Activated T-cell treated with anti-CD3 and anti-CD28 coated beads, Interleukin-2, amount 50 U/mL, for 4 hours (primary cell): ENCODE measurements at regions not wholly inside any gene's neighbourhood (a gene's known extent, or its start where the extent isn't known, plus 50 kb on each side); places are given as distances from the start of the nearest gene placed in this dataset.
"Not testable (repeated sequence)": the region's sequence is repeated elsewhere in the genome, so short reads cannot be mapped to it uniquely, and the experiment has no call there.

Experiments
- ATAC-seq, 2 donors: fragments of 200-7000 bp; cut with Tn5 transposase; one replicate each; pipeline ENCODE4 v1.10.0; 2021
- DNase-seq: peaks from one replicate; pipeline ENCODE4 v3.0.0-alpha.2; 2020
- H3K27me3 Mint-ChIP-seq: one replicate; pipeline ENCODE4 v1.8.0; 2021; ENCODE audit warnings: low read depth, mixed read lengths
- H3K36me3 Mint-ChIP-seq: one replicate; pipeline ENCODE4 v1.8.0; 2022; ENCODE audit warnings: mixed read lengths; ENCODE audit not compliant: insufficient read depth
- H3K4me1 Mint-ChIP-seq: one replicate; pipeline ENCODE4 v1.8.0; 2021; ENCODE audit warnings: low read depth, mixed read lengths
- H3K4me3 Mint-ChIP-seq: one replicate; pipeline ENCODE4 v1.8.0; 2021; ENCODE audit warnings: mild to moderate bottlenecking, moderate library complexity, mixed read lengths
- H3K9me3 Mint-ChIP-seq: one replicate; pipeline ENCODE4 v1.8.0; 2021; ENCODE audit warnings: mixed read lengths

DNA sequence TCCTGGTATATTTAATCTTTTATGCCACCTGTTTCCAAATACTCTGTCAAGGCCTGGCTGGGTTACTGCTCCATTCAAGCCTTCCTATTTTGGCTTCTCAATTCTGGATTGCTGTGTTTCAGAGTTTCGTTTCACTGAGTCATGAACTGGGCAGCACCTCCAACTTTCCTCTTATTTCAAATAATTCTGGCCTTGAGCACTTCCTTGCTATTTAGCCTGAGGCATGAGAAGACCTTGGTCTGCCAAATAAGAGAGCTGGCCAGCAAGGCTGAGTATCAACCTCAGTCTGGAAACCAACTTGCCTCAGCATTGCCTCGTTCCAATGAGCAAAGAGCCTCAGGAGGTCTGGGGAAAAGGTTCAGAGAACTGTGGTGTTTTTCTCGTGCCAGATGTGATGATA is 66.6 kb downstream of the TNFAIP3 start:
- H3K27me3 Mint-ChIP-seq, result no peaks in the 10 kb centered on the region

GRCh38 chr6:137936798-137937197 is 69.7 kb downstream of the TNFAIP3 start:
- H3K4me1 Mint-ChIP-seq, result peaks cover 23% of the 10 kb centered on the region
- H3K9me3 Mint-ChIP-seq, result peaks cover 17% of the 10 kb centered on the region
- no peaks in the 10 kb centered on the region for H3K27me3 Mint-ChIP-seq
- H3K4me3 Mint-ChIP-seq, result no peak overlapping the region
- DNase-seq, result no peak
- peaks cover 2% of the 10 kb centered on the region for H3K36me3 Mint-ChIP-seq
- ATAC-seq, result no peak

More for the DNA sequence above, 66.6 kb downstream of the TNFAIP3 start:
- no peak overlapping the region for H3K4me3 Mint-ChIP-seq
- H3K4me1 Mint-ChIP-seq, result peaks cover 11% of the 10 kb centered on the region
- peaks cover 12% of the 10 kb centered on the region for H3K9me3 Mint-ChIP-seq
- DNase-seq (no peak), ATAC-seq (no peak)
- peaks cover 2% of the 10 kb centered on the region for H3K36me3 Mint-ChIP-seq

DNA sequence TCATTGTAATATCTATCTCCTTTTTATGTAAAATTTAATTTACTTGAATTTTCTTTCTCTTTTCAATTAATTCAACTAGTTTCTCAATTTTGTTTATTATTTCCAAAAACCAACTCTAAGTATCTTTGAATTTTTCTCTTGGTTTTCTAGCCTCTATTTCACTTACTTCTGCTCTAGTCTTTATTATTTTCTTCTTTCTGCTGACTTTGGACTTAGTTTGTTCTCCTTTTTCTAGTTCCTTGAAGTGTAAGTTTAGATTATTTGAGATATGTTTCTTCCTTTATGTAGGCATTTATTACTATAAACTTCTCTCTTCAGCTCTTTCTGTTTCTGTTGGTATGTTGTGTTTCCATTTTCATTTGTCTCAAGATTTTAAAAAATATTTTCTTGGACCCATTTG is 70.8 kb downstream of the TNFAIP3 start:
- ATAC-seq (no peak), DNase-seq (no peak)
- Mint-ChIP-seq H3K4me1 (peaks cover 26% of the 10 kb centered on the region), H3K9me3 (peaks cover 17% of the 10 kb centered on the region), H3K27me3 (no peaks in the 10 kb centered on the region), H3K4me3 (no peak overlapping the region), H3K36me3 (peaks cover 2% of the 10 kb centered on the region)

DNA sequence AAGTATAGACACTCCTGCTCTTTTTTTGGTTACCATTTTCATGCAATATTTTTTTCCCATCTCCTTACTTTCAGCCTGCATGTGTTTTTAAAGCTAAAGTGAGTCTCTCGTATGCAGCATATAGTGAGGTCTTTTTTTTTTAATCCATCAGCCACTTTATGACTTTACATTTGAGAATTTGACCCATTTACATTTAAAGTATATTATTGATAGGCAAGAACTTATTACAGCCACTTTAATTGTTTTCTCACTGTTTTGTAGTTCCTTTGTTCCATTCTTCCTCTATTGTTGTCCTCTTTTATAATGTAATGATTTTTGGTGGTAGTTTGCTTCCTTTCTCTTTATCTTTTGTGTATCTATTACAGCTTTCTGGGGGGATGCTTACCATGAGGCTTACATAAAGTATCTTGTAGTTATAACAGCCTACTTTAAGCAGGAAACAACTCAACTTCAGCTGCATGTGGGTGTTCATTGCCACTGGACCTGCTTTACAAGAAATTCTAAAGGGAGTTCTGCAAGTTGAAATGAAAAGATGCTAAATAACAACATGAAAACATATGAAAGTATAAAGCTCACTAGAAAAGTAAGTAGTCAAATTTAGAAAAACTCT is 71.8 kb downstream of the TNFAIP3 start:
- no peaks in the 10 kb centered on the region for H3K27me3 Mint-ChIP-seq
- H3K4me1 Mint-ChIP-seq, result peaks cover 26% of the 10 kb centered on the region

GRCh38 chr6:137941995-137942394 is 74.9 kb downstream of the TNFAIP3 start:
- Mint-ChIP-seq H3K27me3 (no peaks in the 10 kb centered on the region), H3K9me3 (peaks cover 13% of the 10 kb centered on the region), H3K4me1 (peaks cover 37% of the 10 kb centered on the region), H3K4me3 (no peak overlapping the region), H3K36me3 (peaks cover 2% of the 10 kb centered on the region)
- ATAC-seq (no peak), DNase-seq (no peak)

More for the DNA sequence above, 71.8 kb downstream of the TNFAIP3 start:
- Mint-ChIP-seq H3K4me3 (no peak overlapping the region), H3K9me3 (peaks cover 17% of the 10 kb centered on the region), H3K36me3 (peaks cover 2% of the 10 kb centered on the region)
- ATAC-seq (no peak), DNase-seq (no peak)

GRCh38 chr6:137942736-137943135 is 75.7 kb downstream of the TNFAIP3 start:
- Mint-ChIP-seq H3K9me3 (peaks cover 12% of the 10 kb centered on the region), H3K4me1 (peaks cover 37% of the 10 kb centered on the region), H3K27me3 (no peaks in the 10 kb centered on the region), H3K4me3 (no peak overlapping the region), H3K36me3 (peaks cover 2% of the 10 kb centered on the region)
- ATAC-seq (no peak), DNase-seq (no peak)

- H3K4me3 Mint-ChIP-seq, result peak overlapping the region; percentile 13
- DNase-seq, H3K27me3 Mint-ChIP-seq, H3K36me3 Mint-ChIP-seq, H3K9me3 Mint-ChIP-seq: not testable (repeated sequence)
- H3K4me1 Mint-ChIP-seq, result peaks cover 33% of the 10 kb centered on the region
- peak; percentile 4 to 16 for ATAC-seq
These were observed 77.3 kb downstream of the TNFAIP3 start for GRCh38 chr6:137944381-137944780.

- no peak for DNase-seq
- ATAC-seq, result peak; percentile 50 to 56
- Mint-ChIP-seq H3K27me3 (no peaks in the 10 kb centered on the region), H3K36me3 (no peaks in the 10 kb centered on the region), H3K4me3 (peak overlapping the region; percentile 13), H3K9me3 (no peaks in the 10 kb centered on the region), H3K4me1 (peaks cover 35% of the 10 kb centered on the region)
These were observed 77.9 kb downstream of the TNFAIP3 start for GRCh38 chr6:137944793-137945498.

DNA sequence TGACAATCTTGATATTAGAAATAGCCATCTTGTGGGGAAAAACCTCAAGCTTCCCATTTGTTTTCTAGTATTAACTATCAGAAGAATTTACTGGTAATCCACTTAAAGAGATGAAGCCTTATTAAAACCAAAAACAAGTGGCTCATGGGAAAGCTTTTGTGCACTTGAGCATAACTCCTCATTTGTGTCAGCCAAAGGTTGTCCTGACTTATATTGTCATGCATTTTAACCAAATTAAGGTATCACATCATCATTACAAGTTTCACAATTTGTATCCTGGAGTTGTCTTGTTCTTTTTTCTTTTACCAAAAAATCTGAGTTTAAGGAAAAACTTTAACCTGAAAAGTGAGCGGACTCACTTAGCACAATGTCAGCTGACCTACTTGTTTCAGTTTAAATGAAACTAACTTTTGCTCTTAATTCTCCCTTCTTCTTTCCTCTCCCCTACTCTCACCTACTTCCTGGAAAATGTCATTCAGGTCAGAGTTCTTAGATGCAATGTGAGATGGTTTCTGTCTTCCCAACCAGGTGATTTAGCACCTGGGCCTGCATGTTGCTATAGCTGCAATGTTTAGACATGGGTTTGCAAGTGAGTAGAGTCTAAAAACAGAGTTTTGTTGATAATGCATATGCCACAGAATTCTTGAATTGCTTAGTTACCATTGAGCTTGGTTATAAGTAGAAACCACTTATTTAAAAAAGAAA is 82.8 kb downstream of the TNFAIP3 start:
- no peak overlapping the region for H3K4me3 Mint-ChIP-seq
- ATAC-seq, result peak; percentile 30 to 55
- H3K27me3 Mint-ChIP-seq, result no peaks in the 10 kb centered on the region
- peaks cover 19% of the 10 kb centered on the region for H3K4me1 Mint-ChIP-seq
- DNase-seq, result no peak
- no peaks in the 10 kb centered on the region for H3K9me3 Mint-ChIP-seq
- no peaks in the 10 kb centered on the region for H3K36me3 Mint-ChIP-seq

DNA sequence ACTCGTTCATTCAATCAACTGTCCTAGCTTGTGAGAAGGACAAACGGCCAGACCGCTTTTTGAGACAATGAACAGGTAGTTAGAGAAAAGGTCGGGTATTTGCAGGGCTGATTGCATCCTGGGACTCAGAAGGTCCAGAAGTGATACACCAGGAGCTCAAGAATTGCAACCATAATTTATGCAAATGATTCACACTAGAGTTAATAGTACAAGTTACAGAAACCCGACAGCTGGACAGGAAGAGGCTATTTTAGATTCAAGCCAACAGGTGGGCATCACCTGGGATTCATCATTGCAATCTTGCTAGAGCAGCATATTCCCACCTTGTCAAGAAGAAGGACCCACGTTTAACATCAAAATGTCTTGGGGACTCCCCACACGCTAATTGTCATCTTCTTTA is 83.5 kb downstream of the TNFAIP3 start:
- H3K9me3 Mint-ChIP-seq, result no peaks in the 10 kb centered on the region
- no peak overlapping the region for H3K4me3 Mint-ChIP-seq
- H3K4me1 Mint-ChIP-seq, result peaks cover 16% of the 10 kb centered on the region
- no peak for ATAC-seq
- H3K27me3 Mint-ChIP-seq, result no peaks in the 10 kb centered on the region
- H3K36me3 Mint-ChIP-seq, result no peaks in the 10 kb centered on the region
- no peak for DNase-seq

- Mint-ChIP-seq H3K4me3 (no peak overlapping the region), H3K27me3 (no peaks in the 10 kb centered on the region), H3K36me3 (no peaks in the 10 kb centered on the region), H3K9me3 (no peaks in the 10 kb centered on the region), H3K4me1 (peaks cover 15% of the 10 kb centered on the region)
- ATAC-seq (no peak), DNase-seq (no peak)
These were observed 84.1 kb downstream of the TNFAIP3 start for GRCh38 chr6:137951064-137951597.

DNA sequence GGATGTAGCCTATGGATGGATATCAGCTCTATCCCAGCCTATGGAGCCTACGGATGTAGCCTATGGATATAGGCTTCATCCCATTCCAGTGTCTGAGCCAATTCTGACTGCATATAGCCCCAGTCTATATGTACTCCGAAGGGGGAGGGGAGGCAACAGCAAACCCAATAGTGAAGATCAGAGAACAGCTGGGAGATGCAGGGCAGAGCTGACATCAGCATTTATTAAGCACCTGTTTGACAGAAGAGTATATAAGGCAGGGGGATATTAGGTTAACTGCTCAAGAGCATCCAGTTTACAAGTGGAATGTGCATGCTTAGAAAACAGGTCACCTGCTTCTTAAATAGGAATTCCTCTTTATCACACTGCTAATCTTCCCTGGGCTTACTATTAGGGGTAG is 85.2 kb downstream of the TNFAIP3 start:
- no peak for DNase-seq
- H3K27me3 Mint-ChIP-seq, result no peaks in the 10 kb centered on the region
- peaks cover 15% of the 10 kb centered on the region for H3K4me1 Mint-ChIP-seq
- H3K36me3 Mint-ChIP-seq, result no peaks in the 10 kb centered on the region
- H3K4me3 Mint-ChIP-seq, result no peak overlapping the region
- no peak for ATAC-seq
- no peaks in the 10 kb centered on the region for H3K9me3 Mint-ChIP-seq

DNA sequence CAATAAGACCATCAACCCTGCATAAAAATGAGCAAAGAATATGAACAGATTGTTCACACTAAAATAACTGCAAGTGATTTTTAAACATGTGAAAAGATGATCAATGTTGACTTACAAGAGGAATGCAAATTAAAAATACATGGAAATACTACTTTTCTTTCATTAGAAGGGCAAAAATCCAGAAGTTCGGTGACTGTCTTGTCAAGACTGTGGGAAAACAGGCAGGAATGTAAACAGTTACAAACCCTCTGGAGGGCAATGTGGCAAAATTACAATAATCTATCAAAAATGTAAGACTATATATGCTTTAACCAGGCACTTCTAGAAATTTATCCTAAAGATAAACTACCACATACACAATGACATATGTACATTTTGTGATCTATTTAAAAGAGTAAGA is 86.7 kb downstream of the TNFAIP3 start:
- Mint-ChIP-seq H3K4me1 (peaks cover 20% of the 10 kb centered on the region), H3K9me3 (no peaks in the 10 kb centered on the region), H3K27me3 (no peaks in the 10 kb centered on the region), H3K4me3 (no peak overlapping the region), H3K36me3 (no peaks in the 10 kb centered on the region)
- DNase-seq, result no peak
- ATAC-seq, result no peak

DNA sequence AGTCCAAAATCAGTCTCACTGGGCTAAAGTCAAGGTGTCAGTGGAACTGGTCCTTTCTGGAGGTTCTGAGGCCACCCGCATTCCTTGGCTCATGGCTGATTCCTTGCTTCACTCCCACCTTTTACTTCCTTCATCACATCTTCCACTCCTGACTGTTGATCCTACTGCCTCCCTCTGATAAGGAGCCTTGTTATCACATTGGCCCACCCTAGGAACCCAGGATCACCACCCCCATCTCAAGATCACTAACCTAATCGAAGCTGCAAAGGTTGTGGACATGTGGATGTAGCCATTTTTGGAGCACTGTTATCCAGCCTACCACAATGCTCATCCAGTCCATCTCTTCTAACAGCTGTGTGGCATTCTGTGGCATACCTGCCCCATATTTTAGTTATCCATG is 87.2 kb downstream of the TNFAIP3 start:
- Mint-ChIP-seq H3K4me3 (no peak overlapping the region), H3K4me1 (peaks cover 19% of the 10 kb centered on the region), H3K27me3 (no peaks in the 10 kb centered on the region), H3K9me3 (no peaks in the 10 kb centered on the region), H3K36me3 (no peaks in the 10 kb centered on the region)
- no peak for ATAC-seq
- no peak for DNase-seq
